ENCODE measurements at regions not wholly inside any gene's neighbourhood (a gene's known extent, or its start where the extent isn't known, plus 50 kb on each side); places are given as distances from the start of the nearest gene placed in this dataset.
"Not testable (repeated sequence)": the region's sequence is repeated elsewhere in the genome, so short reads cannot be mapped to it uniquely, and the experiment has no call there.

DNA sequence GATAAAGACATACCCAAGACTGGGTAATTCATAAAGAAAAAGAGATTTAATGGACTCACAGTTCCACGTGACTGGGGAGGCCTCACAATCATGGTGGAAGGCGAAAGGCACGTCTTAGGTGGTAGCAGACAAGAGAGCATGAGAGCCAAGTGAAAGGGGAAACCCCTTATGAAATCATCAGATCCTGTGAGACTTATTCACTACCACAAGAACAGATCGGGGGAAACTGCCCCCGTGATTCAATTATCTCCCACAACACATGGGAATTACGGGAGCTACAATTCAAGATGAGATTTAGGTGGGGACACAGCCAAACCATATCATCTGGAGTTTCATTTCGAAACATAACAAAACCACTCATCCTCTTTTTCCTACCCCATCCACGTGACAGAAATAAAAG, 193.2 kb downstream of the OR2B2 start:
- TF ChIP-seq, protein P1, sequence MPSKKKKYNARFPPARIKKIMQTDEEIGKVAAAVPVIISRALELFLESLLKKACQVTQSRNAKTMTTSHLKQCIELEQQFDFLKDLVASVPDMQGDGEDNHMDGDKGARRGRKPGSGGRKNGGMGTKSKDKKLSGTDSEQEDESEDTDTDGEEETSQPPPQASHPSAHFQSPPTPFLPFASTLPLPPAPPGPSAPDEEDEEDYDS (CRISPR knock-in tag; IDR thresholded peaks at IDR 0.05), result not testable (repeated sequence)
- not testable (repeated sequence) for TF ChIP-seq POLR2A (IDR thresholded peaks at IDR 0.05; ENCODE audit: insufficient read depth in 1 of 2, low read depth in 2 of 2, low read length in 2 of 2); SETDB1 (CRISPR knock-in tag; IDR thresholded peaks at IDR 0.05; ENCODE audit: borderline replicate concordance); ZNF224 (CRISPR knock-in tag; IDR thresholded peaks at IDR 0.05)

Data from HepG2 (cell line).